WTC11 (cell line): ENCODE measurements at regions not wholly inside any gene's neighbourhood (a gene's known extent, or its start where the extent isn't known, plus 50 kb on each side); places are given as distances from the start of the nearest gene placed in this dataset.
"Not testable (repeated sequence)": the region's sequence is repeated elsewhere in the genome, so short reads cannot be mapped to it uniquely, and the experiment has no call there.

Experiments used
- CREM ChIP-seq: sonication (generic); formaldehyde crosslinking; IDR thresholded peaks from 2 replicates; pipeline ENCODE4 v1.8.1; 2022; ENCODE audit warnings: mild to moderate bottlenecking, missing genetic modification reagents, moderate library complexity
- CTCF ChIP-seq: fragments of 200-600 bp; IDR thresholded peaks from 2 replicates; pipeline ENCODE4 v1.8.0; 2022; ENCODE audit warnings: antibody characterized with exemption
- TF ChIP-seq, protein P1 (sequence below): sonication (generic); formaldehyde crosslinking; conservative IDR thresholded peaks from 2 replicates; pipeline ENCODE4 v1.8.1; 2022; ENCODE audit warnings: mild to moderate bottlenecking, missing genetic modification reagents

GRCh38 chr3:72028307-72028706, 243.4 kb upstream of the PROK2 start:
- TF ChIP-seq CTCF; CREM (CRISPR knock-in tag): not testable (repeated sequence)
- TF ChIP-seq, protein P1, sequence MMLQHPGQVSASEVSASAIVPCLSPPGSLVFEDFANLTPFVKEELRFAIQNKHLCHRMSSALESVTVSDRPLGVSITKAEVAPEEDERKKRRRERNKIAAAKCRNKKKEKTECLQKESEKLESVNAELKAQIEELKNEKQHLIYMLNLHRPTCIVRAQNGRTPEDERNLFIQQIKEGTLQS (CRISPR knock-in tag), result not testable (repeated sequence)
